Skeletal muscle tissue (tissue), 3 donors: ENCODE measurements at regions not wholly inside any gene's neighbourhood (a gene's known extent, or its start where the extent isn't known, plus 50 kb on each side); places are given as distances from the start of the nearest gene placed in this dataset.
A peak's percentile ranks its signal among the peaks of the same experiment; 100 is the strongest.

Experiments
- H3K27ac ChIP-seq: one replicate; pipeline ENCODE4 v1.7.0; 2013; ENCODE audit warnings: mild to moderate bottlenecking, low read depth, low read length, inconsistent platforms
- H3K27me3 ChIP-seq, 3 donors: one replicate each; pipeline ENCODE4 v1.7.0; 2013; ENCODE audit warnings: low read length in 3 of 3; ENCODE audit not compliant: control insufficient read depth in 3 of 3, insufficient read depth in 3 of 3
- H3K36me3 ChIP-seq, 3 donors: one replicate each; pipeline ENCODE4 v1.7.0; 2013; ENCODE audit warnings: low read length in 3 of 3; ENCODE audit not compliant: control insufficient read depth in 3 of 3, insufficient read depth in 3 of 3
- H3K4me1 ChIP-seq, 3 donors: one replicate each; pipeline ENCODE4 v1.7.0; 2013; ENCODE audit warnings: low read length in 3 of 3, mild to moderate bottlenecking in 3 of 3; ENCODE audit not compliant: control insufficient read depth in 3 of 3, insufficient read depth in 3 of 3
- H3K4me3 ChIP-seq, 3 donors: one replicate each; pipeline ENCODE4 v1.7.0; 2013; ENCODE audit warnings: low read length in 3 of 3
- H3K9ac ChIP-seq, 3 donors: one replicate each; pipeline ENCODE4 v1.7.0; 2013; ENCODE audit warnings: low read length in 3 of 3, mild to moderate bottlenecking in 3 of 3, moderate library complexity in 2 of 3, low read depth in 1 of 3
- H3K9me3 ChIP-seq, 3 donors: one replicate each; pipeline ENCODE4 v1.7.0; 2013; ENCODE audit warnings: low read length in 3 of 3; ENCODE audit not compliant: control insufficient read depth in 3 of 3
- donor health status: Osteomylitis.

- Histone ChIP-seq H3K4me3 (no peak overlapping the region), H3K27ac (no peak overlapping the region), H3K36me3 (no peaks in the 10 kb centered on the region), H3K9me3 (no peaks in the 10 kb centered on the region), H3K9ac (no peak overlapping the region), H3K4me1 (no peaks in the 10 kb centered on the region), H3K27me3 (no peaks in the 10 kb centered on the region)
These were observed 165.9 kb upstream of the RND3 start for GRCh38 chr2:150653351-150653750.

DNA sequence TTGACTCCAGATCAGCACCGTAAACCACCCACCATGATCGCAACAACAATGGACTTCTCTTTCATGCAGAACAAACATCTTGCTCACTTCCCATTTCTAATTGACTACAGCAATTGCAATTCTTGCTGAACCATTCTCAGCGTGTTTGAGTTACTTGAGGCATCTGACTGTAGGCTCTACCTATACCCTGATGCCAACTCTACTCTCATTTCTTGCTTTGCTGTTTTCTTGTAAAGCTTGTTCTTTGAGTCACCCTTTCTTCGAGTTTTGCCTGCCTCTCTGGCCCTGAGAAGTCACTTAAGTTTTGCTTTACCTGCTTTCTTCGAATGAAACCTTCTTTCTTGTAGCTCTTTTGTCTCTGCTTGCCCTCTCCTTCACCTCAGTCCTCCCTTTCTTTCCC, 160.5 kb upstream of the RND3 start:
- H3K4me3 ChIP-seq = no peak overlapping the region
- H3K27me3 ChIP-seq = no peaks in the 10 kb centered on the region
- H3K27ac ChIP-seq = no peak overlapping the region
- no peaks in the 10 kb centered on the region for H3K36me3 ChIP-seq
- no peak overlapping the region for H3K9ac ChIP-seq
- no peaks in the 10 kb centered on the region for H3K4me1 ChIP-seq
- H3K9me3 ChIP-seq = no peaks in the 10 kb centered on the region

GRCh38 chr2:150646746-150647145, 159.3 kb upstream of the RND3 start:
- no peak overlapping the region for H3K9ac ChIP-seq
- H3K36me3 ChIP-seq = no peaks in the 10 kb centered on the region
- no peaks in the 10 kb centered on the region for H3K27me3 ChIP-seq
- no peaks in the 10 kb centered on the region for H3K9me3 ChIP-seq
- no peaks in the 10 kb centered on the region for H3K4me1 ChIP-seq
- no peak overlapping the region for H3K4me3 ChIP-seq
- no peak overlapping the region for H3K27ac ChIP-seq

GRCh38 chr2:150644298-150645067, 157.0 kb upstream of the RND3 start:
- H3K9ac ChIP-seq = no peak overlapping the region
- H3K9me3 ChIP-seq = no peaks in the 10 kb centered on the region
- no peaks in the 10 kb centered on the region for H3K4me1 ChIP-seq
- no peak overlapping the region for H3K27ac ChIP-seq
- no peaks in the 10 kb centered on the region for H3K27me3 ChIP-seq
- no peak overlapping the region for H3K4me3 ChIP-seq
- no peaks in the 10 kb centered on the region for H3K36me3 ChIP-seq

- H3K9ac ChIP-seq = no peak overlapping the region
- H3K4me1 ChIP-seq = no peaks in the 10 kb centered on the region
- H3K27me3 ChIP-seq = no peaks in the 10 kb centered on the region
- no peaks in the 10 kb centered on the region for H3K9me3 ChIP-seq
- H3K27ac ChIP-seq = no peak overlapping the region
- no peaks in the 10 kb centered on the region for H3K36me3 ChIP-seq
- no peak overlapping the region for H3K4me3 ChIP-seq
These were observed 155.8 kb upstream of the RND3 start for GRCh38 chr2:150643114-150643725.

- H3K36me3 ChIP-seq = no peaks in the 10 kb centered on the region
- no peaks in the 10 kb centered on the region for H3K27me3 ChIP-seq
- H3K9me3 ChIP-seq = no peaks in the 10 kb centered on the region
- no peak overlapping the region for H3K9ac ChIP-seq
- H3K4me3 ChIP-seq = no peak overlapping the region
- no peaks in the 10 kb centered on the region for H3K4me1 ChIP-seq
- peak overlapping the region; percentile 1 for H3K27ac ChIP-seq
These were observed 152.6 kb upstream of the RND3 start for GRCh38 chr2:150640039-150640438.

- no peaks in the 10 kb centered on the region for H3K4me1 ChIP-seq
- no peaks in the 10 kb centered on the region for H3K27me3 ChIP-seq
- no peaks in the 10 kb centered on the region for H3K36me3 ChIP-seq
- no peaks in the 10 kb centered on the region for H3K9me3 ChIP-seq
- H3K27ac ChIP-seq = peak overlapping the region; percentile 1
- H3K9ac ChIP-seq = no peak overlapping the region
- no peak overlapping the region for H3K4me3 ChIP-seq
These were observed 151.9 kb upstream of the RND3 start for GRCh38 chr2:150639383-150639782.

GRCh38 chr2:150631236-150631821, 143.9 kb upstream of the RND3 start:
- Histone ChIP-seq H3K9ac (no peak overlapping the region), H3K4me3 (no peak overlapping the region), H3K27me3 (no peaks in the 10 kb centered on the region), H3K9me3 (no peaks in the 10 kb centered on the region), H3K27ac (no peak overlapping the region), H3K36me3 (no peaks in the 10 kb centered on the region), H3K4me1 (no peaks in the 10 kb centered on the region)

GRCh38 chr2:150630587-150631235, 143.2 kb upstream of the RND3 start:
- Histone ChIP-seq H3K4me1 (no peaks in the 10 kb centered on the region), H3K9ac (no peak overlapping the region), H3K27me3 (no peaks in the 10 kb centered on the region), H3K9me3 (no peaks in the 10 kb centered on the region), H3K27ac (no peak overlapping the region), H3K4me3 (no peak overlapping the region), H3K36me3 (no peaks in the 10 kb centered on the region)

DNA sequence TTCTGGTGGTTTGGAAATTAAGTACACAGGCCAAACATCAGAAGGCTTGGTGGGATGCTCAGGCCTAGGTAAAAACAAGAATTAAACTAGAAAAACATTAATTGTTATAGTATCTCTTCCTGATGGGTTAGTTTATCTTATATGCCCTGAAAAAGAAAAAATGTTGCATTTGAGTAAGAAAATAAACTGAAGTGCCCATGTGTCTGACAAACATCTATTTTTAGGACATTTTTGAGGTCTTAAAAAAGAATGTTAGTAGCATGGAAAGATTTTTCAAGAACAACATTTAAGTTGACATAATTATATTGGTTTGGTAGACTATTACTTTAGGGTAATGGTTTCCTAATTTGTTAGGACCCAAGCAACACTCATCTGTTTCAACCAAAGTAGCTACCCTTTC, 140.1 kb upstream of the RND3 start:
- Histone ChIP-seq H3K27ac (no peak overlapping the region), H3K9me3 (no peaks in the 10 kb centered on the region), H3K9ac (no peak overlapping the region), H3K4me1 (no peaks in the 10 kb centered on the region), H3K4me3 (no peak overlapping the region), H3K36me3 (no peaks in the 10 kb centered on the region), H3K27me3 (no peaks in the 10 kb centered on the region)
